ENCODE measurements at regions not wholly inside any gene's neighbourhood (a gene's known extent, or its start where the extent isn't known, plus 50 kb on each side); places are given as distances from the start of the nearest gene placed in this dataset.

DNA sequence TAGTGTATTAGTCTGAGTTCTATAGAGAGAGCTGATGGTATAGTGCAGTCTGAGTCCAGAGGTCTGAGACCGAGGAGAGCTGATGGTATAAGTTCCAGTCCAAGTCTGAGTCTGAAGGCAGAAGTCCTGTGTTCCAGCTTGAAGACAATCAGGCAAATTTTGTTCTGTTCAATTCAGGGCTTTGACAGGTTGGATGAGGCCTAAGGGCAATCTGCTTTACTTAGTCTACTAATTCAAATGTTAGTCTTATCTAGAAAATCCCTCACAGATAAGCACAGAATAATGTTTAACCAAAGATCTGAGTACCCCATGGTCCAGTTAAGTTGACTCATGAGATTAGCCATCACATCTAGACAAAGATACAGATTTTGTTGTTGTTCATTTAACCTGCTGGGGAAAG lies 303.0 kb upstream of the KLF4 start:
- H3K36me3 ChIP-seq (ENCODE audit: control insufficient read depth in 2 of 2, insufficient read depth in 1 of 2, low read length in 2 of 2): no peaks in the 10 kb centered on the region
- H3K4me1 ChIP-seq (ENCODE audit: control insufficient read depth, insufficient read depth, low read length): no peaks in the 10 kb centered on the region
- H3K27ac ChIP-seq (ENCODE audit: extremely low read depth, low read depth, low read length): no peak overlapping the region
- H3K9me3 ChIP-seq (ENCODE audit: control insufficient read depth, insufficient read depth, low read depth, low read length): no peaks in the 10 kb centered on the region
- TF ChIP-seq KLF8 (tag by site-specific recombination; IDR thresholded peaks at IDR 0.05) (no peak), ZNF37A (tag by site-specific recombination; IDR thresholded peaks at IDR 0.05) (no peak), ZNF23 (tag by site-specific recombination; IDR thresholded peaks at IDR 0.05; ENCODE audit: borderline replicate concordance) (no peak), OSR2 (tag by site-specific recombination; IDR thresholded peaks at IDR 0.05) (no peak), ZNF610 (tag by site-specific recombination; IDR thresholded peaks at IDR 0.05; ENCODE audit: borderline replicate concordance) (no peak)
- no peak overlapping the region for H3K4me3 ChIP-seq (ENCODE audit: low read depth, low read length)
- ChIA-PET POLR2A (no interaction called here), CTCF (interaction anchor here (1.9 kb wide), 1 partner anchor 9 kb away, joined by 6 read pairs; no protein-coding TSS in a partner anchor)

DNA sequence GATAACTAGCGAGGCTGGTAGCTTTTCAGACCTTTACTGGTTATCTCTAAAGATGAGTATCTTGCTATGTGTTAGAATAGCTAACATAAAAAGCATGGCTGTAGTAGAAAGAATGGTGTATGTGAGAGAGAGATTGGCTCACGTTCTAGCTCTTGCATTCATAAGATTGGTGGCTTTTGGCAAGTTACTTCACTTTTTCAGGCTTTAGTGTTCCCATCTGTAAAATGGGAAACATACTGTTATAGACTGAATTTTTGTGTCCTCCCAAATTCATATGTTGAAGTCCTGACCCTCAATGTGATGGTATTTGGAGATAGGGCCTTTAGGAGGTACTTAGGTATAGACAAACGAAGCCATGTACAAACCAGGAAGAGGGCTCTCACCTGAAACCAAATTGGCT lies 302.4 kb upstream of the KLF4 start:
- TF ChIP-seq ZNF660 (tag by site-specific recombination; IDR thresholded peaks at IDR 0.05) (no peak), ZNF274 (IDR thresholded peaks at IDR 0.05; ENCODE audit: low read length) (no peak), ZNF274 (tag by site-specific recombination; IDR thresholded peaks at IDR 0.05; ENCODE audit: borderline replicate concordance) (no peak), ZNF555 (tag by site-specific recombination; conservative IDR thresholded peaks at IDR 0.05) (no peak), TRIM28 (IDR thresholded peaks at IDR 0.05; ENCODE audit: borderline replicate concordance, low read length) (no peak), ZNF121 (tag by site-specific recombination; IDR thresholded peaks at IDR 0.05) (no peak), ZNF155 (tag by site-specific recombination; IDR thresholded peaks at IDR 0.05) (no peak), ZBTB8A (tag by site-specific recombination; IDR thresholded peaks at IDR 0.05) (no peak), ZNF544 (tag by site-specific recombination; IDR thresholded peaks at IDR 0.05) (no peak), ZNF664 (tag by site-specific recombination; IDR thresholded peaks at IDR 0.05) (no peak), MEIS1 (CRISPR knock-in tag; IDR thresholded peaks at IDR 0.05; ENCODE audit: borderline replicate concordance) (no peak), KLF9 (tag by site-specific recombination; IDR thresholded peaks at IDR 0.05; ENCODE audit: low read depth) (no peak)
- CTCF ChIA-PET: interaction anchor here (0.6 to 1.9 kb wide), 2 partner anchors 8 to 479 kb away, joined by 4 to 6 read pairs; no protein-coding TSS in a partner anchor
- POLR2A ChIA-PET: no interaction called here
- no peaks in the 10 kb centered on the region for H3K4me1 ChIP-seq (ENCODE audit: control insufficient read depth, insufficient read depth, low read length)
- H3K4me3 ChIP-seq (ENCODE audit: low read depth, low read length): no peak overlapping the region
- H3K36me3 ChIP-seq (ENCODE audit: control insufficient read depth in 2 of 2, insufficient read depth in 1 of 2, low read length in 2 of 2): no peaks in the 10 kb centered on the region
- no peak overlapping the region for H3K27ac ChIP-seq (ENCODE audit: extremely low read depth, low read depth, low read length)
- no peaks in the 10 kb centered on the region for H3K9me3 ChIP-seq (ENCODE audit: control insufficient read depth, insufficient read depth, low read depth, low read length)

DNA sequence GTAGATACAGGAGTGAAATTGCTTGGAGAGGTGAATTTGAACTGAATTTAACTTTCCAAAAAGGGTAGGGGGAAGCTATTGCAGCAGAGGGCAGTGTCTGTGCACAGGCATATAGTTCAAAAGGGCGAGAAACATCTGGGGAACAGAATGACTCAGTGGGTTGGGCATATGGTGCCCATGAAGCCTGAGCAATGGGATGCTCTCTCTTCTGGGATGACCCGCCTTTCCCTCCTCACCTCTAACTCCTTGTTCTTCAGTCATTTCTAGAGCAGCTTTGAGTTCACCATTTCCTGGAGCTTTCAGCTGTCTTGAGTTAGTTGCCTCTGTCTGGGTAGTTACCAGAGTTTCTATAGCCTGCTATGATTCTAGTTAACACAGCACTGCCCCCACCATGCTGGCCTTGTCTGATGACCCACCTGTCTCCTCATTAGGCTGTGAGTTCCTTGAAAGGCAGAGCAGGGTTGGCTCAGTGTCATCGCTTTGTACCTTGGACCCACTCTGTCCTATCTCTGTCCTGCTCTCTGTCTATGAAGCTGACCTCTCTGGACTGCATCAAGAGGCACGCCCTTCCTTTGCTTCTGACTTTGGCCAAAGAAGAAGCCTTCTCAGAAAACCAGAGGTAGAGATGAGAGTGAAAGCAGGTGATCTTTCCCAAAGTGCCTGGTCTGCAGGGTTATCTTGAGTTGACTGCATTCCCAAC lies 299.6 kb upstream of the KLF4 start:
- Histone ChIP-seq H3K4me3 (ENCODE audit: low read depth, low read length) (no peak overlapping the region), H3K36me3 (ENCODE audit: control insufficient read depth in 2 of 2, insufficient read depth in 1 of 2, low read length in 2 of 2) (no peaks in the 10 kb centered on the region), H3K27ac (ENCODE audit: extremely low read depth, low read depth, low read length) (no peak overlapping the region), H3K9me3 (ENCODE audit: control insufficient read depth, insufficient read depth, low read depth, low read length) (no peaks in the 10 kb centered on the region), H3K4me1 (ENCODE audit: control insufficient read depth, insufficient read depth, low read length) (no peaks in the 10 kb centered on the region)
- CTCF ChIA-PET: interaction anchor here (0.5 kb wide), 1 partner anchor 204 kb away, joined by 5 read pairs; no protein-coding TSS in a partner anchor
- POLR2A ChIA-PET: no interaction called here
- TF ChIP-seq ZNF785 (tag by site-specific recombination; IDR thresholded peaks at IDR 0.05): no peak
- TF ChIP-seq ZNF548 (tag by site-specific recombination; IDR thresholded peaks at IDR 0.05): no peak
- TF ChIP-seq ZNF544 (tag by site-specific recombination; IDR thresholded peaks at IDR 0.05): no peak
- no peak for TF ChIP-seq ZNF626 (tag by site-specific recombination; IDR thresholded peaks at IDR 0.05)
- no peak for TF ChIP-seq ZNF302 (tag by site-specific recombination; IDR thresholded peaks at IDR 0.05; ENCODE audit: low read depth)
- TF ChIP-seq ZBTB7A (tag by site-specific recombination; IDR thresholded peaks at IDR 0.05; ENCODE audit: low read depth): no peak
- TF ChIP-seq, protein P1, sequence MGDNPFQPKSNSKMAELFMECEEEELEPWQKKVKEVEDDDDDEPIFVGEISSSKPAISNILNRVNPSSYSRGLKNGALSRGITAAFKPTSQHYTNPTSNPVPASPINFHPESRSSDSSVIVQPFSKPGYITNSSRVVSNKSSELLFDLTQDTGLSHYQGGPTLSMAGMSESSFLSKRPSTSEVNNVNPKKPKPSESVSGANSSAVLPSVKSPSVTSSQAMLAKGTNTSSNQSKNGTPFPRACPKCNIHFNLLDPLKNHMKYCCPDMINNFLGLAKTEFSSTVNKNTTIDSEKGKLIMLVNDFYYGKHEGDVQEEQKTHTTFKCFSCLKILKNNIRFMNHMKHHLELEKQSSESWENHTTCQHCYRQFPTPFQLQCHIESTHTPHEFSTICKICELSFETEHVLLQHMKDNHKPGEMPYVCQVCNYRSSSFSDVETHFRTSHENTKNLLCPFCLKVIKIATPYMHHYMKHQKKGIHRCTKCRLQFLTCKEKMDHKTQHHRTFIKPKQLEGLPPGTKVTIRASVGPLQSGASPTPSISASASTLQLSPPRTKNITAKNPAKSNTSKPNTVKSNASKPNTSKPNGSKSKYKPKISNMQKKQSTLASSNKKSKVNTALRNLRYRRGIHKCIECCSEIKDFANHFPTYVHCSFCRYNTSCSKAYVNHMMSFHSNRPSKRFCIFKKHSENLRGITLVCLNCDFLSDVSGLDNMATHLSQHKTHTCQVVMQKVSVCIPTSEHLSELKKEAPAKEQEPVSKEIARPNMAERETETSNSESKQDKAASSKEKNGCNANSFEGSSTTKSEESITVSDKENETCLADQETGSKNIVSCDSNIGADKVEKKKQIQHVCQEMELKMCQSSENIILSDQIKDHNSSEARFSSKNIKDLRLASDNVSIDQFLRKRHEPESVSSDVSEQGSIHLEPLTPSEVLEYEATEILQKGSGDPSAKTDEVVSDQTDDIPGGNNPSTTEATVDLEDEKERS (tag by site-specific recombination; IDR thresholded peaks at IDR 0.05): no peak
- no peak for TF ChIP-seq OVOL3 (tag by site-specific recombination; IDR thresholded peaks at IDR 0.05)
- TF ChIP-seq ZNF600 (tag by site-specific recombination; IDR thresholded peaks at IDR 0.05): no peak
- TF ChIP-seq BCL11B (tag by site-specific recombination; IDR thresholded peaks at IDR 0.05; ENCODE audit: low read depth): no peak
- TF ChIP-seq, protein P2, sequence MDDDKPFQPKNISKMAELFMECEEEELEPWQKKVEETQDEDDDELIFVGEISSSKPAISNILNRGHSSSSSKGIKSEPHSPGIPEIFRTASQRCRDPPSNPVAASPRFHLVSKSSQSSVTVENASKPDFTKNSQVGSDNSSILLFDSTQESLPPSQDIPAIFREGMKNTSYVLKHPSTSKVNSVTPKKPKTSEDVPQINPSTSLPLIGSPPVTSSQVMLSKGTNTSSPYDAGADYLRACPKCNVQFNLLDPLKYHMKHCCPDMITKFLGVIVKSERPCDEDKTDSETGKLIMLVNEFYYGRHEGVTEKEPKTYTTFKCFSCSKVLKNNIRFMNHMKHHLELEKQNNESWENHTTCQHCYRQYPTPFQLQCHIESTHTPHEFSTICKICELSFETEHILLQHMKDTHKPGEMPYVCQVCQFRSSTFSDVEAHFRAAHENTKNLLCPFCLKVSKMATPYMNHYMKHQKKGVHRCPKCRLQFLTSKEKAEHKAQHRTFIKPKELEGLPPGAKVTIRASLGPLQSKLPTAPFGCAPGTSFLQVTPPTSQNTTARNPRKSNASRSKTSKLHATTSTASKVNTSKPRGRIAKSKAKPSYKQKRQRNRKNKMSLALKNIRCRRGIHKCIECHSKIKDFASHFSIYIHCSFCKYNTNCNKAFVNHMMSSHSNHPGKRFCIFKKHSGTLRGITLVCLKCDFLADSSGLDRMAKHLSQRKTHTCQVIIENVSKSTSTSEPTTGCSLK (tag by site-specific recombination; IDR thresholded peaks at IDR 0.05): no peak
